Calu3 (cell line): ENCODE measurements at regions not wholly inside any gene's neighbourhood (a gene's known extent, or its start where the extent isn't known, plus 50 kb on each side); places are given as distances from the start of the nearest gene placed in this dataset.
"Not testable (repeated sequence)": the region's sequence is repeated elsewhere in the genome, so short reads cannot be mapped to it uniquely, and the experiment has no call there.

Experiments
- BruUV-seq: library from RNA; stranded (reverse); fragments of 400-500 nt; replicated peaks from 2 replicates; lab custom pipeline; 2021; lab: Mats Ljungman, UMichigan
- CTCF ChIA-PET: fragments of 300-600 bp; sonication (Branson Sonifier 250); formaldehyde crosslinking; loops from one replicate; lab custom pipeline; 2022; ENCODE audit warnings: antibody characterized with exemption; lab: Charles Lee
- DNase-seq: peaks from one replicate; pipeline ENCODE4 v3.0.0; 2022
- H3K27ac Mint-ChIP-seq: one replicate; pipeline ENCODE4 v1.8.0; 2022; ENCODE audit warnings: mixed read lengths; ENCODE audit not compliant: unreplicated experiment
- H3K27me3 Mint-ChIP-seq: one replicate; pipeline ENCODE4 v1.8.0; 2022; ENCODE audit warnings: mixed read lengths; ENCODE audit not compliant: unreplicated experiment
- H3K36me3 Mint-ChIP-seq: one replicate; pipeline ENCODE4 v1.8.0; 2022; ENCODE audit warnings: mild to moderate bottlenecking, moderate library complexity, mixed read lengths; ENCODE audit not compliant: insufficient read depth, unreplicated experiment
- H3K4me1 Mint-ChIP-seq: one replicate; pipeline ENCODE4 v1.8.0; 2022; ENCODE audit warnings: mild to moderate bottlenecking, low read depth, mixed read lengths; ENCODE audit not compliant: unreplicated experiment
- H3K4me3 Mint-ChIP-seq: one replicate; pipeline ENCODE4 v1.8.0; 2022; ENCODE audit warnings: mild to moderate bottlenecking, low read depth, moderate library complexity, mixed read lengths; ENCODE audit not compliant: unreplicated experiment
- H3K9me3 Mint-ChIP-seq: one replicate; pipeline ENCODE4 v1.8.0; 2022; ENCODE audit warnings: low read depth, mixed read lengths; ENCODE audit not compliant: unreplicated experiment
- CTCF ChIP-seq: fragments of 200-600 bp; IDR thresholded peaks from one replicate; pipeline ENCODE4 v1.8.0; 2022; ENCODE audit warnings: antibody characterized with exemption; ENCODE audit not compliant: unreplicated experiment
- intact Hi-C: fragments of 100-400 bp; cut with micrococcal nuclease; formaldehyde crosslinking; loops from one replicate; pipeline ENCODE4 v1.10.0; 2022; ENCODE audit not compliant: unreplicated experiment

GRCh38 chr1:60916906-60917305 lies 165.5 kb upstream of the NFIA start:
- Mint-ChIP-seq H3K9me3 (no peaks in the 10 kb centered on the region), H3K36me3 (no peaks in the 10 kb centered on the region), H3K27ac (no peak overlapping the region), H3K4me1 (no peaks in the 10 kb centered on the region), H3K4me3 (no peak overlapping the region), H3K27me3 (no peaks in the 10 kb centered on the region)
- no peak for TF ChIP-seq CTCF
- no TSS peak for BruUV-seq
- CTCF ChIA-PET, result no interaction called here
- intact Hi-C loops, result no loop called here
- no peak for DNase-seq

GRCh38 chr1:60916199-60916598 lies 166.2 kb upstream of the NFIA start:
- no peak for TF ChIP-seq CTCF
- CTCF ChIA-PET, result interaction anchor here (1.1 kb wide), 1 partner anchor 26 kb away, joined by 4 read pairs; no protein-coding TSS in a partner anchor
- BruUV-seq, result no TSS peak
- no peak for DNase-seq
- Mint-ChIP-seq H3K36me3 (no peaks in the 10 kb centered on the region), H3K4me3 (no peak overlapping the region), H3K4me1 (no peaks in the 10 kb centered on the region), H3K27me3 (no peaks in the 10 kb centered on the region), H3K9me3 (no peaks in the 10 kb centered on the region), H3K27ac (no peak overlapping the region)
- intact Hi-C loops, result no loop called here

- intact Hi-C loops, result no loop called here
- H3K9me3 Mint-ChIP-seq, result no peaks in the 10 kb centered on the region
- H3K4me3 Mint-ChIP-seq, result no peak overlapping the region
- H3K4me1 Mint-ChIP-seq, result no peaks in the 10 kb centered on the region
- no peak for TF ChIP-seq CTCF
- no peaks in the 10 kb centered on the region for H3K36me3 Mint-ChIP-seq
- CTCF ChIA-PET, result interaction anchor here (1.0 to 1.1 kb wide), 2 partner anchors 21 to 27 kb away, joined by 3 to 4 read pairs; no protein-coding TSS in a partner anchor
- H3K27me3 Mint-ChIP-seq, result no peaks in the 10 kb centered on the region
- no TSS peak for BruUV-seq
- no peak for DNase-seq
- H3K27ac Mint-ChIP-seq, result no peak overlapping the region
These were observed 166.9 kb upstream of the NFIA start for GRCh38 chr1:60915441-60915840.

GRCh38 chr1:60914982-60915381 lies 167.4 kb upstream of the NFIA start:
- no peak for DNase-seq
- H3K27ac Mint-ChIP-seq, result no peak overlapping the region
- H3K36me3 Mint-ChIP-seq, result no peaks in the 10 kb centered on the region
- H3K9me3 Mint-ChIP-seq, result no peaks in the 10 kb centered on the region
- no peak for TF ChIP-seq CTCF
- no TSS peak for BruUV-seq
- intact Hi-C loops, result no loop called here
- CTCF ChIA-PET, result interaction anchor here (1.0 to 1.1 kb wide), 2 partner anchors 21 to 28 kb away, joined by 3 to 4 read pairs; no protein-coding TSS in a partner anchor
- H3K4me1 Mint-ChIP-seq, result no peaks in the 10 kb centered on the region
- H3K27me3 Mint-ChIP-seq, result no peaks in the 10 kb centered on the region
- no peak overlapping the region for H3K4me3 Mint-ChIP-seq

GRCh38 chr1:60913708-60914107 lies 168.7 kb upstream of the NFIA start:
- H3K27ac Mint-ChIP-seq, H3K4me3 Mint-ChIP-seq, H3K9me3 Mint-ChIP-seq, H3K27me3 Mint-ChIP-seq, intact Hi-C loops, BruUV-seq, H3K36me3 Mint-ChIP-seq, CTCF ChIA-PET, H3K4me1 Mint-ChIP-seq, DNase-seq: not testable (repeated sequence)
